22Rv1 (cell line): ENCODE measurements at regions not wholly inside any gene's neighbourhood (a gene's known extent, or its start where the extent isn't known, plus 50 kb on each side); places are given as distances from the start of the nearest gene placed in this dataset.
"Not testable (repeated sequence)": the region's sequence is repeated elsewhere in the genome, so short reads cannot be mapped to it uniquely, and the experiment has no call there.

ENCODE experiments used
- H3K27ac ChIP-seq: fragments of 450-650 bp; 2 replicates; pipeline ENCODE4 v1.5.1; 2017
- CTCF ChIP-seq: fragments of 450-650 bp; IDR thresholded peaks from 2 replicates; pipeline ENCODE4 v1.5.1; 2017; ENCODE audit warnings: mild to moderate bottlenecking
- ZFX ChIP-seq: fragments of 450-650 bp; IDR thresholded peaks from 2 replicates; pipeline ENCODE4 v1.6.1; 2017; ENCODE audit warnings: antibody characterized with exemption, borderline replicate concordance

GRCh38 chr14:37668646-37669045 lies 73.2 kb downstream of the TTC6 start:
- peak overlapping the region; percentile 63 for H3K27ac ChIP-seq
- no peak for TF ChIP-seq CTCF
- TF ChIP-seq ZFX, result no peak

- peak overlapping the region; percentile 63 for H3K27ac ChIP-seq
- no peak for TF ChIP-seq ZFX
- TF ChIP-seq CTCF, result peak; percentile 28; the same call in 1 of the 2 replicates
Measured at GRCh38 chr14:37669242-37669641, 73.8 kb downstream of the TTC6 start.

- TF ChIP-seq ZFX (no peak), CTCF (no peak)
- 0 out of 2 replicates have a peak overlapping the region, but pooled peaks have one; percentile 0 for H3K27ac ChIP-seq
Measured at GRCh38 chr14:37673439-37673838, 78.0 kb downstream of the TTC6 start.

GRCh38 chr14:37678916-37679315 lies 83.5 kb downstream of the TTC6 start:
- no peak overlapping the region for H3K27ac ChIP-seq
- TF ChIP-seq CTCF (no peak), ZFX (no peak)

- TF ChIP-seq ZFX, result no peak
- no peak for TF ChIP-seq CTCF
Measured at GRCh38 chr14:37681486-37681885, 86.1 kb downstream of the TTC6 start.

GRCh38 chr14:37692680-37693079 lies 97.3 kb downstream of the TTC6 start:
- not testable (repeated sequence) for H3K27ac ChIP-seq

More at GRCh38 chr14:37681486-37681885, 86.1 kb downstream of the TTC6 start:
- H3K27ac ChIP-seq, result no peak overlapping the region

GRCh38 chr14:37693420-37693819 lies 98.0 kb downstream of the TTC6 start:
- not testable (repeated sequence) for H3K27ac ChIP-seq

- no peak overlapping the region for H3K27ac ChIP-seq
- no peak for TF ChIP-seq CTCF
- TF ChIP-seq ZFX, result no peak
Measured at GRCh38 chr14:37695866-37696265, 100.4 kb downstream of the TTC6 start.
